ENCODE measurements at regions not wholly inside any gene's neighbourhood (a gene's known extent, or its start where the extent isn't known, plus 50 kb on each side); places are given as distances from the start of the nearest gene placed in this dataset.

- Histone ChIP-seq H3K27me3 (ENCODE audit: control insufficient read depth, insufficient read depth, low read length) (no peaks in the 10 kb centered on the region), H3K36me3 (ENCODE audit: control insufficient read depth, insufficient read depth, low read length) (no peaks in the 10 kb centered on the region), H3K4me3 (ENCODE audit: low read depth, low read length) (no peak overlapping the region)
- no peak for DNase-seq (ENCODE audit: low read depth)
- TF ChIP-seq, protein P1, sequence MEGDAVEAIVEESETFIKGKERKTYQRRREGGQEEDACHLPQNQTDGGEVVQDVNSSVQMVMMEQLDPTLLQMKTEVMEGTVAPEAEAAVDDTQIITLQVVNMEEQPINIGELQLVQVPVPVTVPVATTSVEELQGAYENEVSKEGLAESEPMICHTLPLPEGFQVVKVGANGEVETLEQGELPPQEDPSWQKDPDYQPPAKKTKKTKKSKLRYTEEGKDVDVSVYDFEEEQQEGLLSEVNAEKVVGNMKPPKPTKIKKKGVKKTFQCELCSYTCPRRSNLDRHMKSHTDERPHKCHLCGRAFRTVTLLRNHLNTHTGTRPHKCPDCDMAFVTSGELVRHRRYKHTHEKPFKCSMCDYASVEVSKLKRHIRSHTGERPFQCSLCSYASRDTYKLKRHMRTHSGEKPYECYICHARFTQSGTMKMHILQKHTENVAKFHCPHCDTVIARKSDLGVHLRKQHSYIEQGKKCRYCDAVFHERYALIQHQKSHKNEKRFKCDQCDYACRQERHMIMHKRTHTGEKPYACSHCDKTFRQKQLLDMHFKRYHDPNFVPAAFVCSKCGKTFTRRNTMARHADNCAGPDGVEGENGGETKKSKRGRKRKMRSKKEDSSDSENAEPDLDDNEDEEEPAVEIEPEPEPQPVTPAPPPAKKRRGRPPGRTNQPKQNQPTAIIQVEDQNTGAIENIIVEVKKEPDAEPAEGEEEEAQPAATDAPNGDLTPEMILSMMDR (IDR thresholded peaks at IDR 0.05; ENCODE audit: insufficient read depth, low read length, poor library complexity, severe bottlenecking) = no peak
These were observed 372.5 kb upstream of the WWC1 start for GRCh38 chr5:167918813-167919483.

- Histone ChIP-seq H3K4me3 (ENCODE audit: low read depth, low read length) (no peak overlapping the region), H3K36me3 (ENCODE audit: control insufficient read depth, insufficient read depth, low read length) (no peaks in the 10 kb centered on the region), H3K27me3 (ENCODE audit: control insufficient read depth, insufficient read depth, low read length) (no peaks in the 10 kb centered on the region)
- no peak for DNase-seq (ENCODE audit: low read depth)
- TF ChIP-seq, protein P1 (IDR thresholded peaks at IDR 0.05; ENCODE audit: insufficient read depth, low read length, poor library complexity, severe bottlenecking) = no peak
These were observed 370.9 kb upstream of the WWC1 start for GRCh38 chr5:167920589-167920988.

- H3K4me3 ChIP-seq (ENCODE audit: low read depth, low read length) = no peak overlapping the region
- no peaks in the 10 kb centered on the region for H3K27me3 ChIP-seq (ENCODE audit: control insufficient read depth, insufficient read depth, low read length)
- no peak for DNase-seq (ENCODE audit: low read depth)
- TF ChIP-seq, protein P1 (IDR thresholded peaks at IDR 0.05; ENCODE audit: insufficient read depth, low read length, poor library complexity, severe bottlenecking) = no peak
- no peaks in the 10 kb centered on the region for H3K36me3 ChIP-seq (ENCODE audit: control insufficient read depth, insufficient read depth, low read length)
These were observed 369.6 kb upstream of the WWC1 start for GRCh38 chr5:167921796-167922195.

DNA sequence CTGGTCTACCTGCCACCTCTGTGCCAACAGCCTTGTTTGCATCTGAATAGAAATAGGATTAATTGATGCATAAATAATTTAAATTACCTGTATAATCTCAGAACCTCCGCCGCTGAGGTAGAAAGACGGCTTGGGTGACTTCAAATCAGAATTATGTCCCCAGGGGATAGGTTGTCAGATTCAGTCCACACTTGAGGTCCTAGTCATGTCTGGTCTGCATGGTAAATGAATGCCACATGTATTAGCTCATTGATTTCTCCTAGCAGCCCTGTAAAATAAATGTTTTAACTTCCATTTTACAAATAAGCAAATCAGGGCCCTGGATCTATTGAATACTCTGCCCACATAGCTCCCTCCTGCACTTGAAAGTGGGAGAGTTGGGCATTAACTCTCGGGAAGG is 368.0 kb upstream of the WWC1 start:
- TF ChIP-seq, protein P1 (IDR thresholded peaks at IDR 0.05; ENCODE audit: insufficient read depth, low read length, poor library complexity, severe bottlenecking) = no peak
- no peak for DNase-seq (ENCODE audit: low read depth)
- no peak overlapping the region for H3K4me3 ChIP-seq (ENCODE audit: low read depth, low read length)
- H3K27me3 ChIP-seq (ENCODE audit: control insufficient read depth, insufficient read depth, low read length) = no peaks in the 10 kb centered on the region
- no peaks in the 10 kb centered on the region for H3K36me3 ChIP-seq (ENCODE audit: control insufficient read depth, insufficient read depth, low read length)

- no peak for DNase-seq (ENCODE audit: low read depth)
- TF ChIP-seq, protein P1 (IDR thresholded peaks at IDR 0.05; ENCODE audit: insufficient read depth, low read length, poor library complexity, severe bottlenecking) = no peak
- no peak overlapping the region for H3K4me3 ChIP-seq (ENCODE audit: low read depth, low read length)
- no peaks in the 10 kb centered on the region for H3K27me3 ChIP-seq (ENCODE audit: control insufficient read depth, insufficient read depth, low read length)
- H3K36me3 ChIP-seq (ENCODE audit: control insufficient read depth, insufficient read depth, low read length) = no peaks in the 10 kb centered on the region
These were observed 361.6 kb upstream of the WWC1 start for GRCh38 chr5:167929841-167930240.

DNA sequence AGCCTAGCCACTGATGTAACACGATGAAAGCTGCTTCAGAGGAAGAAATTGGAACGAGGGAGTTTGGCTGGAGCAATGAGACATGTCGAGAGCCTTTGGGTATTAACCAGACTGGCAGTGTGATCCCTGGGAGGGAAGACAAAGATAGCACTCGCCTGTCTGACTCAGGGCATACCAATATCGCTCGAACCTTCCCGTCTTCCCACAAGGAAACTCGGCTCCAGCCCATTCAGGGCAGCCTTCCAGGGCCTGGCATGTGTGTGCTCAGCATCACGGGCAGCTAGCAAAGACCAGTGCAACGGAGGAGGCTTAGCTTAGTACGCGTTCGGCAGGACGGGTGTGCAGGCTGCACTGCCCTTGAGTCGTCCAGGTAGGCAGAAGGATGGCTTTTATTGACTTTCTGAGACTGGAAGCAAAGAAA is 356.9 kb upstream of the WWC1 start:
- DNase-seq (ENCODE audit: low read depth) = no peak
- Histone ChIP-seq H3K4me3 (ENCODE audit: low read depth, low read length) (no peak overlapping the region), H3K27me3 (ENCODE audit: control insufficient read depth, insufficient read depth, low read length) (no peaks in the 10 kb centered on the region), H3K36me3 (ENCODE audit: control insufficient read depth, insufficient read depth, low read length) (no peaks in the 10 kb centered on the region)
- TF ChIP-seq, protein P1 (IDR thresholded peaks at IDR 0.05; ENCODE audit: insufficient read depth, low read length, poor library complexity, severe bottlenecking) = no peak

All from kidney epithelial cell (primary cell).